ENCODE measurements at regions not wholly inside any gene's neighbourhood (a gene's known extent, or its start where the extent isn't known, plus 50 kb on each side); places are given as distances from the start of the nearest gene placed in this dataset.
A peak's percentile ranks its signal among the peaks of the same experiment; 100 is the strongest.
"Not testable (repeated sequence)": the region's sequence is repeated elsewhere in the genome, so short reads cannot be mapped to it uniquely, and the experiment has no call there.

DNA sequence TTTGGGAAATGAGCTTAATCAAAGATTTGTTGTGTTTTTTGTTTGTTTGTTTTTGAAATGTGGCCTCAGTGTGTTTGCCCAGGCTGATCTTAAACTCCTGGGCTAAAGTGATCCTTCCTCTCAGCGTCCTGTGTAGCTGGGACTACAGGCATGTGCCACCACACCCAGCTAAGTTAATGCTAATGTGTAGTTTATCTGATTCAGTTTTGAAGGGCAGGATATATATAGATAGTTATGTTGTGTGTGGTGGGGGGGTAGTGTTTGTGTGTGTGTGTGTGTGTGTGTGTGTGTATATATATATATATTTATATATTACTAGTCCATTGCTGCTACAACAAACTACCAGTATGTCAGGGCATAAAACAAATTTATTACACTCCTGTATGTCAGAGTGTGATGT, 108.1 kb upstream of the PTPN20 start:
- ATAC-seq: not testable (repeated sequence)

- ATAC-seq: not testable (repeated sequence)
Measured at GRCh38 chr10:46810222-46810621, 101.0 kb upstream of the PTPN20 start.

DNA sequence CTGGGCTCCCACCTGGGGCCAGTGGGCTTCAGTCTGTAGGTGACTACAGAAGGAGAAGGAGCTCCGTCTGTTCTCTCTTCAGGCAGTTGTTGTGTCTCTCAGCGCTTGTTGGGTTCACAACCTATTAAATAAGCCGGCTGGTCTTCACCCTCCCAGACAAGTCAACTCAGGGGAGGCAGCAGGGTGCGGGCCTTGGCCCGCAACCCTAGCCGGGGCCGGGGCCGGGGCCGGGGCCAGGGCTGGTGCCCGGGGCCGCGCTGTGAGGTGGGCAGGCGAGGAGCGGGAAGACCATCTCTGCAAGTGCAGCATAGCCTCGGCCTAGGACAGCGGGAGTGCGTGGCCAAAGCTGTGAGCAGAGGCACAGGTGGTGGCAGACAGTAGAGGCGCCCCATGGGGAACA, 95.1 kb upstream of the PTPN20 start:
- ATAC-seq: not testable (repeated sequence)

GRCh38 chr10:46840393-46841050, 70.7 kb upstream of the PTPN20 start:
- peak; percentile 25 for ATAC-seq

DNA sequence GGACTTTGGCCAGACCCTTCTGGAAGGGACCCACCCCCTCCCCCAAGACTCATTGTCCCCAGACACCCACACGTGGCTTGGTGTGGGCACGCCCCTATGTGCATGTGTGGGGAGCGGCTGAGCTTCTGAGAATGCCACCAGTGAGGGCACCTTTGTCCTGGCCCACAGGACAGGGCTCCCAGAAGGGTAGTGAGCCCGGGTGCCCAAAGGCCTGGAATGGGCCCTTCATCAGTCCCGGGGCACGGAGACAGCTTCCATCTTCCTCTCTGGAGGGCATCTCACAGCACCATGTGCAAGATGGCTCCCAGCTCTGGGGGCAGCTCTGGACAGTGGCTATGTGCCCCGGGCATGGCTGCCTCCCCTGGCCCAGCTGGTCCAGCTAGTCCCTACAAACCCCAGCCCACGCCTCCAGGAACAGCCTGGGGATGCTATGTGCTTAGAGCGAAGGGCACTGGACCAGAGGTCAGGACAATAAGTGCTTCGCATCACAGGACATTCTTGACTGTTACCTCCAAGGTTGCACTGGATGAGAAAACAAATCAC, 70.1 kb upstream of the PTPN20 start:
- peak; percentile 23 for ATAC-seq

- ATAC-seq: not testable (repeated sequence)
Measured at GRCh38 chr10:46845194-46845593, 66.0 kb upstream of the PTPN20 start.

GRCh38 chr10:46845640-46846039, 65.6 kb upstream of the PTPN20 start:
- ATAC-seq: not testable (repeated sequence)

- not testable (repeated sequence) for ATAC-seq
Measured at GRCh38 chr10:46860753-46861152, 50.5 kb upstream of the PTPN20 start.
